ENCODE measurements at regions not wholly inside any gene's neighbourhood (a gene's known extent, or its start where the extent isn't known, plus 50 kb on each side); places are given as distances from the start of the nearest gene placed in this dataset.

DNA sequence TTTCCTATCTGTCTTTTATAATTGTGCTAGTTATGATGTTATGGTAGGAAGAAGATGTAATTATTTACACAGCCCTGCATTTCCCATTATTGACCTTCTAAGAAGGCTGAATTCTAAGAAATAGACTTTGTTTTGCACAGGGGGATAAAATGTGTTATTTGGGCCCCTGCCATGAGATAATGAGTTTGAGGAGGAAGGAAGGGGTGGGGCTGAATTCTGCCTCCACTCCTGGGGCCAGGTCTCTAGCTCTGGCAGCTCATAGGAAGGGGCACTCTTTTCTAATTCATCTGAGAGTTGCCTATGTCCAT, 69.2 kb upstream of the GOLGA8B start:
- no peak for DNase-seq (ENCODE audit: extremely low spot score, unreplicated experiment)
- peaks cover 17% of the 10 kb centered on the region for H3K27me3 Mint-ChIP-seq (ENCODE audit: unreplicated experiment)
- H3K4me3 Mint-ChIP-seq (ENCODE audit: unreplicated experiment), result no peak overlapping the region
- no peak overlapping the region for H3K27ac Mint-ChIP-seq (ENCODE audit: unreplicated experiment)
- no peaks in the 10 kb centered on the region for H3K36me3 Mint-ChIP-seq (ENCODE audit: unreplicated experiment)
- no peaks in the 10 kb centered on the region for H3K9me3 Mint-ChIP-seq (ENCODE audit: unreplicated experiment)
- peaks cover 3% of the 10 kb centered on the region for H3K4me1 Mint-ChIP-seq (ENCODE audit: unreplicated experiment)
- TF ChIP-seq, protein P1, sequence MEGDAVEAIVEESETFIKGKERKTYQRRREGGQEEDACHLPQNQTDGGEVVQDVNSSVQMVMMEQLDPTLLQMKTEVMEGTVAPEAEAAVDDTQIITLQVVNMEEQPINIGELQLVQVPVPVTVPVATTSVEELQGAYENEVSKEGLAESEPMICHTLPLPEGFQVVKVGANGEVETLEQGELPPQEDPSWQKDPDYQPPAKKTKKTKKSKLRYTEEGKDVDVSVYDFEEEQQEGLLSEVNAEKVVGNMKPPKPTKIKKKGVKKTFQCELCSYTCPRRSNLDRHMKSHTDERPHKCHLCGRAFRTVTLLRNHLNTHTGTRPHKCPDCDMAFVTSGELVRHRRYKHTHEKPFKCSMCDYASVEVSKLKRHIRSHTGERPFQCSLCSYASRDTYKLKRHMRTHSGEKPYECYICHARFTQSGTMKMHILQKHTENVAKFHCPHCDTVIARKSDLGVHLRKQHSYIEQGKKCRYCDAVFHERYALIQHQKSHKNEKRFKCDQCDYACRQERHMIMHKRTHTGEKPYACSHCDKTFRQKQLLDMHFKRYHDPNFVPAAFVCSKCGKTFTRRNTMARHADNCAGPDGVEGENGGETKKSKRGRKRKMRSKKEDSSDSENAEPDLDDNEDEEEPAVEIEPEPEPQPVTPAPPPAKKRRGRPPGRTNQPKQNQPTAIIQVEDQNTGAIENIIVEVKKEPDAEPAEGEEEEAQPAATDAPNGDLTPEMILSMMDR (IDR thresholded peaks at IDR 0.05), result no peak

DNA sequence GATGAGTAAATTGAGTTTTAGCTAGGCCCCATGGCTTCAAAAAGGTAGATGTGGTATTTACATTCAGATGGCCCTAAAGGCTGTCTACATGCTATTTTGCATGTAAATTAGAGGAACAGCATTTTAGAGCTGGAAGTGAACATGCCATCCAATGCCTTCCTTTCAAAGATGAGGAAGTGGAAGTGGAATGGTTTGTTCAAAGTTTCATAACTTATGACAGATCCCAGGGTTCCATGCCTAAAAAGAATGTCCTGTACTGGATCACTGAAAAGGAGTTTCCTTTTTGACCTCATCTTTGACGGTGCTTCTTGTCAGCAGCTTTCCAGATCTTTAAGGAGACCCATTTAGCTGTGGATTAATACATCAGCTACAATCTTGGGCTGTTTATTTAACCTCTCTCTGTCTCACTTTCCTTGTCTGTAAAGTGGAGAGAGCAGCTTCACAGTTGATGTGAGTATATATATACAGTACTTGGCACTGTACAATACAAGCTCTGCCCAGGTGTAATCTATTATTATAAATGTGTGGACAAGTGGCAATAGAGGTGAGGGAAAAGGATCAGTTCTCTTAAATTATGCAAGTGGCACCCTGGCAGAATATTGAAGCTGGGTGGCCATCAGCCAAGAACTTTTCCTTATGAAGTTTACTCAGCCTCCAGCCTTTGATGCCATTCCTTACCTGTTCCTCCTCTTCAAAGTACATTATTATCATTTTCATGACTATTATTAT, 68.7 kb upstream of the GOLGA8B start:
- Mint-ChIP-seq H3K9me3 (ENCODE audit: unreplicated experiment) (no peaks in the 10 kb centered on the region), H3K4me1 (ENCODE audit: unreplicated experiment) (peaks cover 3% of the 10 kb centered on the region), H3K27ac (ENCODE audit: unreplicated experiment) (no peak overlapping the region), H3K4me3 (ENCODE audit: unreplicated experiment) (no peak overlapping the region), H3K36me3 (ENCODE audit: unreplicated experiment) (no peaks in the 10 kb centered on the region), H3K27me3 (ENCODE audit: unreplicated experiment) (peaks cover 11% of the 10 kb centered on the region)
- no peak for DNase-seq (ENCODE audit: extremely low spot score, unreplicated experiment)
- TF ChIP-seq, protein P1 (IDR thresholded peaks at IDR 0.05), result no peak

DNA sequence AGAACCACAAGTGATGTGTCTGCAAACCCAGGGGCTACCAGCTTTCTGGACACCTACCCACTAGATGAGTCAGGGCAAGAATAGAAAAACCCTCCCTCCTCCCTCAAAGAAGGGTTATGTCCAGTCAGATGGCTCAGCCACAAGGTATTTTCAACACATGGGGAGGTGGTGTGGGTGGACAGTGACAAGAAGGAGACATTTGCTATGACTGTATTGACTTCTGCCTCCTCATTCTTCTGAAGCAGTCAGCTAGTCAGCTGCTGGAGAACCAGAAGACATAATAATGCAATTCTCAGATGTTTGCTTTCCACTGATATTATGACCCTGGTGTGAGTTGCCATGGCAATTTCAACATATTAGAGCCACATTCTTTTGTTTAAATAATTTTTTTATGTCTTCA, 66.7 kb upstream of the GOLGA8B start:
- no peak for DNase-seq (ENCODE audit: extremely low spot score, unreplicated experiment)
- H3K4me1 Mint-ChIP-seq (ENCODE audit: unreplicated experiment), result peaks cover 3% of the 10 kb centered on the region
- H3K9me3 Mint-ChIP-seq (ENCODE audit: unreplicated experiment), result no peaks in the 10 kb centered on the region
- peaks cover 2% of the 10 kb centered on the region for H3K27me3 Mint-ChIP-seq (ENCODE audit: unreplicated experiment)
- no peak overlapping the region for H3K4me3 Mint-ChIP-seq (ENCODE audit: unreplicated experiment)
- TF ChIP-seq, protein P1 (IDR thresholded peaks at IDR 0.05), result no peak
- H3K36me3 Mint-ChIP-seq (ENCODE audit: unreplicated experiment), result no peaks in the 10 kb centered on the region
- peak overlapping the region; percentile 3 for H3K27ac Mint-ChIP-seq (ENCODE audit: unreplicated experiment)

DNA sequence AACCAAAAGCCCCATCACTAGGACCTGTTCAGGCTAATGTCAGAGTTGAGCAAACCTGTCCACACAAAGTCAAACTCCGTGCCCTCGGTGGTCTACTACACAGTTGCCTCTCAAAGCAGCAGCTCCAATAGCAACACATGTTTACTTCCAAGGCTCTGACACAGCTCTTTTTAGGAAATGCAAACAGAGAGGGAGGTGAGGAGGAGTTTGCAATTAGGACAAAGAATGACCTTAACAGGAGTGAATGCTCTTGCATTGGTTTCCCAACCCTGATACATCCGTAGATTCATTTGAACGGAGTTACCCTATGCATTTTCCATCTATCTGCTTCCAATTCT, 64.8 kb upstream of the GOLGA8B start:
- TF ChIP-seq, protein P1 (IDR thresholded peaks at IDR 0.05), result no peak
- H3K9me3 Mint-ChIP-seq (ENCODE audit: unreplicated experiment), result peaks cover 8% of the 10 kb centered on the region
- DNase-seq (ENCODE audit: extremely low spot score, unreplicated experiment), result no peak
- H3K27me3 Mint-ChIP-seq (ENCODE audit: unreplicated experiment), result peaks cover 2% of the 10 kb centered on the region
- no peak overlapping the region for H3K27ac Mint-ChIP-seq (ENCODE audit: unreplicated experiment)
- no peaks in the 10 kb centered on the region for H3K36me3 Mint-ChIP-seq (ENCODE audit: unreplicated experiment)
- H3K4me3 Mint-ChIP-seq (ENCODE audit: unreplicated experiment), result no peak overlapping the region
- H3K4me1 Mint-ChIP-seq (ENCODE audit: unreplicated experiment), result peaks cover 12% of the 10 kb centered on the region

DNA sequence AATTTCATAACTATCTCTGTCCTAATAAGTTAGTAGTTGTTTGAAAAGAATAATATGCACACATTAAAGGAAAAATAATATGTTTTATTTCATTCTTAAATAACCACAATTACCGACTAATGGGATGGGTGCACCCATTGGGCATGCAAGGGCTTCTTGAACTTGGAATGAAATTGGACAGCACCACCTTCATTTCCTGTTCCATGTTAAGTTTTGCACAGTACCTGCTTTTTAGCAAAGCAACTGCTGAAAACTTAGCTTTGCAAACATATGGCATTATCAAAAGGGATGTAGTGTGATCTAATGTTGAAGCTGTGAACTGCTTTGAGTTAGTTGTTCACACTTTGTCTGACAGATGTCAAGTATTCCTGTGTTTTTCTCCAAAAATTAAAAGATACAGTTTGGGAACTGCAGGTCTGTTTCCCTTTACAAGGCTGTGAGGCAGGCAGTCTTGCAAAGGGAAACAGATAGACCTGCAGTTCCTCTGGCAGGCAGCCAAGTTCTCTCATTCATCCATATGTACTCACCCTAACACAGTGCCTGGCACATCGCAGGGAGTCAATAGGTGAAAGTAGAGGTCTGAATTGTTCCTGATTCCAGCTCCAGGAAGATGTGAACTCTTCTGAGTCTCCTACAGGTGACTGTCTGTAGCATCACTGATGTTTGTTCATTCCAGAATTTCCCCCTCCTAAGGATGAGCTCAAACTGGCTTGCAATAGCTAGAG, 64.3 kb upstream of the GOLGA8B start:
- TF ChIP-seq, protein P1 (IDR thresholded peaks at IDR 0.05), result no peak
- peaks cover 8% of the 10 kb centered on the region for H3K9me3 Mint-ChIP-seq (ENCODE audit: unreplicated experiment)
- H3K4me3 Mint-ChIP-seq (ENCODE audit: unreplicated experiment), result no peak overlapping the region

More for the DNA sequence above, 64.3 kb upstream of the GOLGA8B start:
- Mint-ChIP-seq H3K27ac (ENCODE audit: unreplicated experiment) (no peak overlapping the region), H3K27me3 (ENCODE audit: unreplicated experiment) (peaks cover 2% of the 10 kb centered on the region), H3K4me1 (ENCODE audit: unreplicated experiment) (peaks cover 12% of the 10 kb centered on the region), H3K36me3 (ENCODE audit: unreplicated experiment) (no peaks in the 10 kb centered on the region)
- DNase-seq (ENCODE audit: extremely low spot score, unreplicated experiment), result no peak
